Germinal center (tissue), 1 donor: ENCODE measurements at regions not wholly inside any gene's neighbourhood (a gene's known extent, or its start where the extent isn't known, plus 50 kb on each side); places are given as distances from the start of the nearest gene placed in this dataset.

ENCODE experiments used
- DNase-seq: peaks from one replicate; pipeline ENCODE4 v3.0.0; 2012; ENCODE audit warnings: mixed read lengths, low spot score

DNA sequence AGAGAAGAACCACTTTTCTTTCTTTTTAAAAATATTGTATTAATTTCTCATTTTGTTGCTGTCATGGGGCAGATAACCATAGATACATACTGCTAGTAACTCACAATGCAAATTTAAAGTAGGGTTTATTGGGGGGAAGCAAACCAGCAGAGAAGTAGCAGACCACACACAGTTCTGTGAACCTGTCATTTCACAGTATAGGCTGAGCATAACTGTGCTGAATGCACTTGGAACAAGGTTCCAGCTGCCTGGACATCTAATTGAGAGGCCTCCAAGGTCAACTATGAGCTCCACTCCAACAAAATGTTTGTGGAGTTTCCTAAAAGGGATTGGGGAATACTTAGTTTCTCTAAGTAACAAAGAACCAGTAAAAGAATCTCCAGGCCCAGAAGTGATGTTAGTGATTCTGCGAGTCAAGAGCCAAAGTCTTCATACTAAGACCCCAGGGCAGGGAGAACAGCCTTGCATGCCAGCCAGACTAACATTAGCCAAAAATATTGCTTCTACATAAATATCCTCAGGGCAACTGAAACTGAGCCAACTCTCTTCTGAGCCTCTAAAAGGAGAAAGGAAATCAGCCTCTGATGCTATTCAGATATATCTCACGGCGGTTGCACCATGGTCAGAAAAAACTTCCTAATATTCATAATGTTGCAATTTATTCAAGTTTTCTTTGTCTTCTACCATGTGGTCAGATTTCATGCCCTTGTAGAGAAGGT is 856.4 kb upstream of the ALCAM start:
- no peak for DNase-seq

GRCh38 chr3:104514371-104514770 is 852.3 kb upstream of the ALCAM start:
- DNase-seq, result no peak

DNA sequence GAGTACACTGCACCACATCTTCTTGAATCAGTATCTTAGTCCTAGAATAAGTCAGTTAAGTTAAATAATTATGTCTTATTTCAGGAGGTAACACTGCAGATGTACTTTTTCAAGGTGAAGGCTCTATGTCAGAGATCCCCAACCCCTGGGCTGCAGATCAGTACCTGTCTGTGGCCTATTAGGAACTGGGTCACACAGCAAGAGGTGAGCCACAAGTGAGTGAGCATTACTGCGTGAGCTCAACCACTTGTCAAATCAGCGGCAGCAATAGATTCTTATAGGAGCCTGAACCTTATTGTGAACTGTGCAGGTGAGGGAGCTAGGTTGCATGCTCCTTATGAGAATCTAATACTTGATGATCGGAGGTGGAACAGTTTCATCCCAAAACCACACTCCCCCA is 851.9 kb upstream of the ALCAM start:
- no peak for DNase-seq

- no peak for DNase-seq
Measured at GRCh38 chr3:104519068-104519467, 847.6 kb upstream of the ALCAM start.

DNA sequence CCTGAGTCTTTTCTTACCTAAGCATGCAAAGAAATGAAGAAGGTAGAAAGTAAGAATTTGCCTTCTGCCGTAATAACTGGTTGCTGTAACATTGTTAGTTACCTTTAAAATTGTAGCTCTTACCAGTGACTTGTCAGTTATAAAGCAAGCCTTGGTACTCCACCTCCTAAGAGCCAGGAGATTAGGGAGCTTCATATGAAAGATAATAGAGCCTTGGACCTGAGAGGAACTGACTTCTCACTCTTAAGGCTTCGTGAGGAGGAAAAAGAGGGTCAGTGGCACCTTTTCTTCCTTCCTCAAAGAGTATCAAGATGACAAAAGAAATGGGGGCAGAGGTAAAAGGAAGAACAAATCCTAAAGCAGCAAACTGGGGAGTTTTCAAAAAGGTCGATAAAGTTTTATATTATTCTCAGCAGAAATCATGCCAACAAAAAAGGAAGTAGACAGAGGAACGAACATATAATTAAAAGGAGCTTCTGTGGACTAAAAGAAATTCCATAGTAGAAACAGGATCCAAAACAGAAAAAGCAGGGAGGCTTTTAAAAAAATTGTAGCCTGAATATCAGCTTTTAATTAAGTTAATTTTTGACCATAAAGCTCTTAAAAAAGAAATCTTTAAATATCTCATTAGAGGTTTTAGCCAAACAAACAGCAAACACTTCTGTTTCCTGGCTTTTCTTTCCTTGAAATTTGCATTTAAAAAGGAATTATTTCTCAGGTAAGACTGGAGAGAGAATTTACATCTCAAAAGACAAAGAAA is 847.1 kb upstream of the ALCAM start:
- DNase-seq, result no peak

- DNase-seq, result peak; percentile 21
Measured at GRCh38 chr3:104520228-104520655, 846.5 kb upstream of the ALCAM start.

- no peak for DNase-seq
Measured at GRCh38 chr3:104521606-104522336, 844.9 kb upstream of the ALCAM start.

DNA sequence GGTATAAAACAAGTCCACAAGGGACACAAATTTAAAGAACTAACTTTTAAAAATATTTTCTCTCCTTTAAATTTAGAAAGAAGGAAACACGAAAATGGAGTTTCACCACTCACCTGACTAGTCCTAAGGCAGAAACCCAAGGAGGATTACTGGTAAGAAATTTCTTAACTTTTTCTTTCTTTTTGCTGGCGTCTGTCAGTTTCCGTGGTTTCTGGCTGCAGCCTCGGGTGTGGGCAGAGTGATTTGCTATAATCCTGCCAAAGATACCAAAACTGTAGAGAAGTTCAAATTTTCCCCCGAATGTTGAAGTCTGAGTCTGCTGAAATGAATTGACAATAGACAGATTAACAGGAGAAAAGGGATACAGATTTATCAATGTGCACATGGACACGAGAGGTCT is 843.6 kb upstream of the ALCAM start:
- no peak for DNase-seq

GRCh38 chr3:104526901-104527401 is 839.8 kb upstream of the ALCAM start:
- DNase-seq, result peak; percentile 15

DNA sequence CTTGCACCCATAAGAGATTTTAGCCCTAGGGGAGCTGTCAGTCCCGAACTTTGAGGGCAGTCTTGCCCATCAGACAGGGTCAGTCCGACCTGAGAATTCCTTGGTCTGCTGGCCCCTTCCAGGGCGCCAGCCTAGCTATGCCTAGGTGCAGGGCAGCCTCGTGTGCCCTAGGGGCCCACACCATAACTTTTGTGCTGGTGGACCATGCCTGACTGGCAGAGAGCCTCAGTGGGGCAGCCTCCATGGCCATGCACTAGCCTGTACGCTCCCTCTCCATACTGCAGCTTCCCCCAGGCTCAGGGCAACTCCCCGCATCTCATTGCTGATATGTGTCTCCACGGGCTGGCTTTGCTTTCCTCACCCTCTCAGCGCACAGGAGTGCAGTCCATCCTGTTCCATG is 835.8 kb upstream of the ALCAM start:
- DNase-seq, result no peak

DNA sequence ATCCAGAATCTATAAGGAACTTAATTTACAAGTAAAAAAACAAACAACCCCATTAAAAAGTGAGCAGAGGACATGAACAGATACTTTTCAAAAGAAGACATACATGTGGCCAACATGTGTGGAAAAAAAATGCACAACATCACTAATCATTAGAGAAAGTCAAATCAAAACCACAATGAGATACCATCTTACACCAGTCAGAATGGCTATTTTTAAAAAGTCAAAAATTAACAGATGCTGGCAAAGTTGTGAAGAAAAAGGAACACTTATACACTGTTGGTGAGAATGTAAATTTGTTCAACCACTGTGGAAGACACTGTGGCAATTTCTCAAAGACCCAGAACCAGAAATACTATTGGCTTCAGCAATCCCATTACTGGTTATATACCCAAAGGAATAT is 830.0 kb upstream of the ALCAM start:
- no peak for DNase-seq

- DNase-seq, result no peak
Measured at GRCh38 chr3:104537323-104537722, 829.4 kb upstream of the ALCAM start.

- no peak for DNase-seq
Measured at GRCh38 chr3:104546301-104546700, 820.4 kb upstream of the ALCAM start.

DNA sequence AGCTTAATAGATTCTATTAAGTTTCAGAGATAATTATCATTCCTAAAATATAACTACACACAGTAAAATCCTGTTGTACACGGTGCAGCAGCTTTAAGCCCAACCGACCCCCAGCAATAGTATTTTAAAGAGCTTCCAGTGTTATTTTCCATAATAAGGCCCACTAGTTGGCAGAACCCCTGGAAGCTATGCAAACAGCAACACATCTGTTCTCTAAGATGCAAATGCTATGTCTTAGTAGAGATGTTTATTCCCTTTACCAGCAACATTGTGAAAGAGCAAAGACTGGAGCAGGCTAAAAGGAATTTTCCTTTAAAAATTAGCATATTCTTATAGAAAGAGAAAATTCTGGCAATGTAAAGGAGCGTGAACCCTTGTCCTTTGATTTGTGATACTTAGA is 819.7 kb upstream of the ALCAM start:
- DNase-seq, result no peak

- no peak for DNase-seq
Measured at GRCh38 chr3:104548401-104548800, 818.3 kb upstream of the ALCAM start.

- no peak for DNase-seq
Measured at GRCh38 chr3:104549099-104549714, 817.5 kb upstream of the ALCAM start.

DNA sequence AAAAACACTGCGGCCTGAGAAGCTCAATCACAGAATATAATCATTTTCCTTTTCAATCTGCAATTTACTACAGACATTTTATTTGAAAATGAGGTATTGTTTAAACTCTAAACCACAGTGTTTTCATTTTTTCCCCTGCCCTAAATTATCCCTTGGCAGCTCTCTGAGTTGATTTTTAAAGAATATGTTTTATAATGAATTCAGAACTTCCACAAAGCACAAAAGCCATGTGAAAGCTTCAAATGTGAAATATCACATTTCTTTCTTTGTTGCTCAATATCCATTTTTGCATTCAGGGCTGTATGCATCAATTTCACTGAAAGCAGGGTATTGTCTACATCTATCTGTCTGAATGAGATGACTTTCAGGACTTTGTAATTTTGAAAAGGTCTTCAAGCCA is 813.6 kb upstream of the ALCAM start:
- no peak for DNase-seq

GRCh38 chr3:104554425-104554824 is 812.3 kb upstream of the ALCAM start:
- no peak for DNase-seq

GRCh38 chr3:104555728-104556127 is 811.0 kb upstream of the ALCAM start:
- DNase-seq, result no peak

- no peak for DNase-seq
Measured at GRCh38 chr3:104556372-104557078, 810.2 kb upstream of the ALCAM start.

- no peak for DNase-seq
Measured at GRCh38 chr3:104561324-104561723, 805.4 kb upstream of the ALCAM start.
